ENCODE measurements at regions not wholly inside any gene's neighbourhood (a gene's known extent, or its start where the extent isn't known, plus 50 kb on each side); places are given as distances from the start of the nearest gene placed in this dataset.

GRCh38 chr22:27230189-27230588 is 571.4 kb downstream of the MN1 start:
- TF ChIP-seq, protein P1, sequence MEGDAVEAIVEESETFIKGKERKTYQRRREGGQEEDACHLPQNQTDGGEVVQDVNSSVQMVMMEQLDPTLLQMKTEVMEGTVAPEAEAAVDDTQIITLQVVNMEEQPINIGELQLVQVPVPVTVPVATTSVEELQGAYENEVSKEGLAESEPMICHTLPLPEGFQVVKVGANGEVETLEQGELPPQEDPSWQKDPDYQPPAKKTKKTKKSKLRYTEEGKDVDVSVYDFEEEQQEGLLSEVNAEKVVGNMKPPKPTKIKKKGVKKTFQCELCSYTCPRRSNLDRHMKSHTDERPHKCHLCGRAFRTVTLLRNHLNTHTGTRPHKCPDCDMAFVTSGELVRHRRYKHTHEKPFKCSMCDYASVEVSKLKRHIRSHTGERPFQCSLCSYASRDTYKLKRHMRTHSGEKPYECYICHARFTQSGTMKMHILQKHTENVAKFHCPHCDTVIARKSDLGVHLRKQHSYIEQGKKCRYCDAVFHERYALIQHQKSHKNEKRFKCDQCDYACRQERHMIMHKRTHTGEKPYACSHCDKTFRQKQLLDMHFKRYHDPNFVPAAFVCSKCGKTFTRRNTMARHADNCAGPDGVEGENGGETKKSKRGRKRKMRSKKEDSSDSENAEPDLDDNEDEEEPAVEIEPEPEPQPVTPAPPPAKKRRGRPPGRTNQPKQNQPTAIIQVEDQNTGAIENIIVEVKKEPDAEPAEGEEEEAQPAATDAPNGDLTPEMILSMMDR (conservative IDR thresholded peaks at IDR 0.05; ENCODE audit: low read depth, low read length), result no peak
- no peak for TF ChIP-seq EZH2 (IDR thresholded peaks at IDR 0.05; ENCODE audit: borderline replicate concordance, low read depth, low read length, poor library complexity, severe bottlenecking)

Data from A673 (cell line).